ENCODE measurements at regions not wholly inside any gene's neighbourhood (a gene's known extent, or its start where the extent isn't known, plus 50 kb on each side); places are given as distances from the start of the nearest gene placed in this dataset.

DNA sequence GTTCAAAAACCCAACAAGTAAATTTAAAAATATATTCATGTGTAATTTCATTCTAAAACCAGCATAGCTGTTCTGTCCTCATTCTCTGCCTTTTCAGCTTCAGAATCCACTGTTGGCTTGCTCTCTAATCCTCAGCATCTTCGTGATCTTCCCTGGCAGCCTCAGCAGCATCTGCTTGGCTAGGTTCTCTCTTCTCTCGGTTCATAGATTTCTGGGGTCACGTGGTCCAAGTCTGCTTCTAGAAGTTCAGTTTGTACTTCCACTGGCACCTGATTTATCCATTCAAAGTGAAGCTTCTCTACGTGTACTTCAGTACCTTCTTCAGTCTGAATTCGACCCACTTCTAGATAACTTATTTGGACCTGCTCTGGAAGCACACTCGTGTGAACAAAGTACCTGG lies 245.7 kb downstream of the EPM2A start:
- Histone ChIP-seq H3K4ac (ENCODE audit: low read depth, low read length) (no peak overlapping the region), H2AK5ac (ENCODE audit: low read length) (no peak overlapping the region), H2BK5ac (ENCODE audit: low read length) (no peak overlapping the region), H3K9ac (ENCODE audit: low read length) (no peak overlapping the region), H3K36me3 (ENCODE audit: control insufficient read depth, insufficient read depth, low read length) (no peaks in the 10 kb centered on the region), H3K79me2 (ENCODE audit: control insufficient read depth, insufficient read depth, low read length) (no peaks in the 10 kb centered on the region), H3K4me3 (ENCODE audit: low read length) (no peak overlapping the region), H2BK120ac (ENCODE audit: low read depth, low read length) (no peak overlapping the region), H4K5ac (ENCODE audit: low read length) (no peak overlapping the region), H3K27ac (ENCODE audit: low read depth, low read length) (no peak overlapping the region), H3K27me3 (ENCODE audit: insufficient read depth, low read length, poor library complexity) (no peaks in the 10 kb centered on the region), H3K79me1 (ENCODE audit: low read length) (no peaks in the 10 kb centered on the region), H3K4me1 (ENCODE audit: control insufficient read depth, low read depth, low read length) (no peaks in the 10 kb centered on the region), H3K56ac (ENCODE audit: low read length) (no peak overlapping the region), H3K4me2 (ENCODE audit: low read length) (no peak overlapping the region), H4K8ac (ENCODE audit: low read depth, low read length) (no peak overlapping the region), H3K23ac (ENCODE audit: low read length) (no peak overlapping the region), H2BK15ac (replicated peaks; ENCODE audit: low read depth) (no peak overlapping the region), H3K18ac (ENCODE audit: low read length) (no peak overlapping the region)
- DNase-seq, result no peak
- WGBS (ENCODE audit: extremely low coverage, insufficient coverage, low lambda C conversion rate), result no CpG with 5 or more reads among the region's 6 CpGs

GRCh38 chr6:145490068-145490467 lies 245.3 kb downstream of the EPM2A start:
- Histone ChIP-seq H3K9ac (ENCODE audit: low read length) (no peak overlapping the region), H3K4ac (ENCODE audit: low read depth, low read length) (no peak overlapping the region), H2BK5ac (ENCODE audit: low read length) (no peak overlapping the region), H3K79me2 (ENCODE audit: control insufficient read depth, insufficient read depth, low read length) (no peaks in the 10 kb centered on the region), H3K4me3 (ENCODE audit: low read length) (no peak overlapping the region), H3K4me2 (ENCODE audit: low read length) (no peak overlapping the region), H3K27ac (ENCODE audit: low read depth, low read length) (no peak overlapping the region), H2BK15ac (replicated peaks; ENCODE audit: low read depth) (no peak overlapping the region), H3K18ac (ENCODE audit: low read length) (no peak overlapping the region), H4K8ac (ENCODE audit: low read depth, low read length) (no peak overlapping the region), H3K4me1 (ENCODE audit: control insufficient read depth, low read depth, low read length) (no peaks in the 10 kb centered on the region), H4K5ac (ENCODE audit: low read length) (no peak overlapping the region), H3K23ac (ENCODE audit: low read length) (no peak overlapping the region), H2AK5ac (ENCODE audit: low read length) (no peak overlapping the region), H3K56ac (ENCODE audit: low read length) (no peak overlapping the region), H3K36me3 (ENCODE audit: control insufficient read depth, insufficient read depth, low read length) (no peaks in the 10 kb centered on the region), H3K27me3 (ENCODE audit: insufficient read depth, low read length, poor library complexity) (no peaks in the 10 kb centered on the region), H2BK120ac (ENCODE audit: low read depth, low read length) (no peak overlapping the region), H3K79me1 (ENCODE audit: low read length) (no peaks in the 10 kb centered on the region)
- WGBS (ENCODE audit: extremely low coverage, insufficient coverage, low lambda C conversion rate), result no CpG with 5 or more reads among the region's 3 CpGs
- no peak for DNase-seq

DNA sequence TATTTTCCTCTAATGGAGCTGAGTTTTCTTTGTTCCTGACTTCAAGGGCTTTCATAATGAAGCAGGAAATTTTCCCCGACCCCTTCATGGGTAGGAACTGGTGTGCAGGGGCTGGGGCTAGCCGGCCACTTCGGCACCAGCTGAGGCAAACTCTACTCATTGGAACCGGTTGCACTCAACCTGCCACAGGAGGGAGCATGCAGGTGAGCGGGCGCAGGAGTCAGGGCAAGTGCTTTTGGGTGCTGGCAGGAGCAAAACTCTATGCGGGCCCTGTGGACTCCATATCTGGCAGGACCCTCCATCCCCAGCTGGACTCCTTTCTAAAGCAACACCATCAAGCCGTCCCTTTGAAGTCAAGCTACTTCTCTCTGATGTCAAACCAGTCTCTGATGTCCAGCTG lies 244.2 kb downstream of the EPM2A start:
- H3K23ac ChIP-seq (ENCODE audit: low read length), result no peak overlapping the region
- H3K4me1 ChIP-seq (ENCODE audit: control insufficient read depth, low read depth, low read length), result no peaks in the 10 kb centered on the region
- no CpG with 5 or more reads among the region's 8 CpGs for WGBS (ENCODE audit: extremely low coverage, insufficient coverage, low lambda C conversion rate)
- no peak overlapping the region for H4K5ac ChIP-seq (ENCODE audit: low read length)
- no peak overlapping the region for H3K56ac ChIP-seq (ENCODE audit: low read length)
- no peak overlapping the region for H2BK5ac ChIP-seq (ENCODE audit: low read length)
- H3K36me3 ChIP-seq (ENCODE audit: control insufficient read depth, insufficient read depth, low read length), result no peaks in the 10 kb centered on the region
- no peak overlapping the region for H2BK15ac ChIP-seq (replicated peaks; ENCODE audit: low read depth)
- H3K4me2 ChIP-seq (ENCODE audit: low read length), result no peak overlapping the region
- no peak overlapping the region for H3K9ac ChIP-seq (ENCODE audit: low read length)
- H3K79me1 ChIP-seq (ENCODE audit: low read length), result no peaks in the 10 kb centered on the region
- DNase-seq, result no peak
- H2AK5ac ChIP-seq (ENCODE audit: low read length), result no peak overlapping the region
- H3K4me3 ChIP-seq (ENCODE audit: low read length), result no peak overlapping the region
- no peaks in the 10 kb centered on the region for H3K27me3 ChIP-seq (ENCODE audit: insufficient read depth, low read length, poor library complexity)
- H2BK120ac ChIP-seq (ENCODE audit: low read depth, low read length), result no peak overlapping the region
- H3K18ac ChIP-seq (ENCODE audit: low read length), result no peak overlapping the region
- no peak overlapping the region for H4K8ac ChIP-seq (ENCODE audit: low read depth, low read length)
- no peak overlapping the region for H3K27ac ChIP-seq (ENCODE audit: low read depth, low read length)
- no peak overlapping the region for H3K4ac ChIP-seq (ENCODE audit: low read depth, low read length)
- H3K79me2 ChIP-seq (ENCODE audit: control insufficient read depth, insufficient read depth, low read length), result no peaks in the 10 kb centered on the region

GRCh38 chr6:145497006-145497405 lies 238.3 kb downstream of the EPM2A start:
- Histone ChIP-seq H3K36me3 (ENCODE audit: control insufficient read depth, insufficient read depth, low read length) (no peaks in the 10 kb centered on the region), H3K56ac (ENCODE audit: low read length) (no peak overlapping the region), H2AK5ac (ENCODE audit: low read length) (no peak overlapping the region), H3K4me1 (ENCODE audit: control insufficient read depth, low read depth, low read length) (no peaks in the 10 kb centered on the region), H3K27me3 (ENCODE audit: insufficient read depth, low read length, poor library complexity) (no peaks in the 10 kb centered on the region), H2BK120ac (ENCODE audit: low read depth, low read length) (no peak overlapping the region), H4K8ac (ENCODE audit: low read depth, low read length) (no peak overlapping the region), H3K18ac (ENCODE audit: low read length) (no peak overlapping the region), H3K4ac (ENCODE audit: low read depth, low read length) (no peak overlapping the region), H2BK5ac (ENCODE audit: low read length) (no peak overlapping the region), H3K23ac (ENCODE audit: low read length) (no peak overlapping the region), H3K4me2 (ENCODE audit: low read length) (no peak overlapping the region), H4K5ac (ENCODE audit: low read length) (no peak overlapping the region), H3K79me2 (ENCODE audit: control insufficient read depth, insufficient read depth, low read length) (no peaks in the 10 kb centered on the region), H3K9ac (ENCODE audit: low read length) (no peak overlapping the region), H3K27ac (ENCODE audit: low read depth, low read length) (no peak overlapping the region), H3K79me1 (ENCODE audit: low read length) (no peaks in the 10 kb centered on the region), H2BK15ac (replicated peaks; ENCODE audit: low read depth) (no peak overlapping the region), H3K4me3 (ENCODE audit: low read length) (no peak overlapping the region)
- no CpG with 5 or more reads among the region's 2 CpGs for WGBS (ENCODE audit: extremely low coverage, insufficient coverage, low lambda C conversion rate)
- DNase-seq, result no peak

GRCh38 chr6:145498425-145498824 lies 236.9 kb downstream of the EPM2A start:
- Histone ChIP-seq H4K5ac (ENCODE audit: low read length) (no peak overlapping the region), H3K9ac (ENCODE audit: low read length) (no peak overlapping the region), H2BK5ac (ENCODE audit: low read length) (no peak overlapping the region), H3K56ac (ENCODE audit: low read length) (no peak overlapping the region), H4K8ac (ENCODE audit: low read depth, low read length) (no peak overlapping the region), H2BK15ac (replicated peaks; ENCODE audit: low read depth) (no peak overlapping the region), H3K27me3 (ENCODE audit: insufficient read depth, low read length, poor library complexity) (no peaks in the 10 kb centered on the region), H3K4me3 (ENCODE audit: low read length) (no peak overlapping the region), H3K4me2 (ENCODE audit: low read length) (no peak overlapping the region), H3K4ac (ENCODE audit: low read depth, low read length) (no peak overlapping the region), H3K36me3 (ENCODE audit: control insufficient read depth, insufficient read depth, low read length) (no peaks in the 10 kb centered on the region), H3K27ac (ENCODE audit: low read depth, low read length) (no peak overlapping the region), H2BK120ac (ENCODE audit: low read depth, low read length) (no peak overlapping the region), H3K18ac (ENCODE audit: low read length) (no peak overlapping the region), H3K4me1 (ENCODE audit: control insufficient read depth, low read depth, low read length) (no peaks in the 10 kb centered on the region), H3K79me1 (ENCODE audit: low read length) (no peaks in the 10 kb centered on the region), H2AK5ac (ENCODE audit: low read length) (no peak overlapping the region), H3K79me2 (ENCODE audit: control insufficient read depth, insufficient read depth, low read length) (no peaks in the 10 kb centered on the region), H3K23ac (ENCODE audit: low read length) (no peak overlapping the region)
- WGBS (ENCODE audit: extremely low coverage, insufficient coverage, low lambda C conversion rate), result no CpG with 5 or more reads among the region's 4 CpGs
- no peak for DNase-seq

GRCh38 chr6:145502416-145502815 lies 232.9 kb downstream of the EPM2A start:
- H3K23ac ChIP-seq (ENCODE audit: low read length), result no peak overlapping the region
- WGBS (ENCODE audit: extremely low coverage, insufficient coverage, low lambda C conversion rate), result no CpG with 5 or more reads among the region's 1 CpG
- no peaks in the 10 kb centered on the region for H3K4me1 ChIP-seq (ENCODE audit: control insufficient read depth, low read depth, low read length)
- H3K4me3 ChIP-seq (ENCODE audit: low read length), result no peak overlapping the region
- no peak overlapping the region for H4K8ac ChIP-seq (ENCODE audit: low read depth, low read length)
- H2AK5ac ChIP-seq (ENCODE audit: low read length), result no peak overlapping the region
- H3K18ac ChIP-seq (ENCODE audit: low read length), result no peak overlapping the region
- H2BK5ac ChIP-seq (ENCODE audit: low read length), result no peak overlapping the region
- H3K79me1 ChIP-seq (ENCODE audit: low read length), result no peaks in the 10 kb centered on the region
- H3K56ac ChIP-seq (ENCODE audit: low read length), result no peak overlapping the region
- no peak overlapping the region for H3K4me2 ChIP-seq (ENCODE audit: low read length)
- H3K79me2 ChIP-seq (ENCODE audit: control insufficient read depth, insufficient read depth, low read length), result no peaks in the 10 kb centered on the region
- no peak overlapping the region for H2BK120ac ChIP-seq (ENCODE audit: low read depth, low read length)
- no peak overlapping the region for H3K4ac ChIP-seq (ENCODE audit: low read depth, low read length)
- no peak overlapping the region for H2BK15ac ChIP-seq (replicated peaks; ENCODE audit: low read depth)
- no peaks in the 10 kb centered on the region for H3K27me3 ChIP-seq (ENCODE audit: insufficient read depth, low read length, poor library complexity)
- no peak overlapping the region for H3K9ac ChIP-seq (ENCODE audit: low read length)
- no peak overlapping the region for H4K5ac ChIP-seq (ENCODE audit: low read length)
- H3K27ac ChIP-seq (ENCODE audit: low read depth, low read length), result no peak overlapping the region
- DNase-seq, result no peak
- H3K36me3 ChIP-seq (ENCODE audit: control insufficient read depth, insufficient read depth, low read length), result no peaks in the 10 kb centered on the region
